ENCODE measurements at regions not wholly inside any gene's neighbourhood (a gene's known extent, or its start where the extent isn't known, plus 50 kb on each side); places are given as distances from the start of the nearest gene placed in this dataset.

GRCh38 chr3:147654827-147655226 is 245.7 kb downstream of the ZIC1 start:
- no peak for TF ChIP-seq CTCF (IDR thresholded peaks at IDR 0.05 in 8 of 11, conservative IDR thresholded peaks at IDR 0.05 in 3 of 11)
- no peak for TF ChIP-seq POLR2AphosphoS5 (IDR thresholded peaks at IDR 0.05)
- TF ChIP-seq POLR2A (IDR thresholded peaks at IDR 0.05), result no peak
